ENCODE measurements at regions not wholly inside any gene's neighbourhood (a gene's known extent, or its start where the extent isn't known, plus 50 kb on each side); places are given as distances from the start of the nearest gene placed in this dataset.

- H4K20me1 ChIP-seq (ENCODE audit: insufficient read depth, low read length), result no peaks in the 10 kb centered on the region
- H3K9me3 ChIP-seq (ENCODE audit: low read length), result no peaks in the 10 kb centered on the region
- H3K27ac ChIP-seq (ENCODE audit: low read depth, low read length, poor library complexity, severe bottlenecking), result no peak overlapping the region
- H3K4me1 ChIP-seq (ENCODE audit: insufficient read depth, low read length, severe bottlenecking), result no peaks in the 10 kb centered on the region
- TF ChIP-seq CTCF (IDR thresholded peaks at IDR 0.05; ENCODE audit: low read length) (no peak), EZH2 (IDR thresholded peaks at IDR 0.05; ENCODE audit: borderline replicate concordance, low read length) (no peak)
- H3K4me3 ChIP-seq (ENCODE audit: low read depth, low read length, poor library complexity, severe bottlenecking), result no peak overlapping the region
- no peak overlapping the region for H3K4me2 ChIP-seq (ENCODE audit: low read length)
- no peaks in the 10 kb centered on the region for H3K79me2 ChIP-seq (ENCODE audit: insufficient read depth, low read length)
- H3K9me2 ChIP-seq (ENCODE audit: low read depth, low read length), result no peaks in the 10 kb centered on the region
- no peak overlapping the region for H2AFZ ChIP-seq (ENCODE audit: low read length)
- H3K27me3 ChIP-seq (ENCODE audit: insufficient read depth, low read length), result no peaks in the 10 kb centered on the region
- H3K9ac ChIP-seq (ENCODE audit: low read length), result no peak overlapping the region
- H3K36me3 ChIP-seq (ENCODE audit: insufficient read depth, low read length), result no peaks in the 10 kb centered on the region
- H3F3A ChIP-seq (ENCODE audit: insufficient read depth, low read length), result no peaks in the 10 kb centered on the region
Measured at GRCh38 chr9:26171691-26172090, 493.4 kb upstream of the TUSC1 start.

- Histone ChIP-seq H3K36me3 (ENCODE audit: insufficient read depth, low read length) (no peaks in the 10 kb centered on the region), H3K9me3 (ENCODE audit: low read length) (no peaks in the 10 kb centered on the region), H3K27me3 (ENCODE audit: insufficient read depth, low read length) (no peaks in the 10 kb centered on the region), H3K9ac (ENCODE audit: low read length) (no peak overlapping the region), H2AFZ (ENCODE audit: low read length) (no peak overlapping the region), H4K20me1 (ENCODE audit: insufficient read depth, low read length) (no peaks in the 10 kb centered on the region), H3F3A (ENCODE audit: insufficient read depth, low read length) (no peaks in the 10 kb centered on the region), H3K4me3 (ENCODE audit: low read depth, low read length, poor library complexity, severe bottlenecking) (no peak overlapping the region), H3K4me1 (ENCODE audit: insufficient read depth, low read length, severe bottlenecking) (no peaks in the 10 kb centered on the region), H3K79me2 (ENCODE audit: insufficient read depth, low read length) (no peaks in the 10 kb centered on the region), H3K27ac (ENCODE audit: low read depth, low read length, poor library complexity, severe bottlenecking) (no peak overlapping the region), H3K4me2 (ENCODE audit: low read length) (no peak overlapping the region), H3K9me2 (ENCODE audit: low read depth, low read length) (no peaks in the 10 kb centered on the region)
- no peak for TF ChIP-seq CTCF (IDR thresholded peaks at IDR 0.05; ENCODE audit: low read length)
- TF ChIP-seq EZH2 (IDR thresholded peaks at IDR 0.05; ENCODE audit: borderline replicate concordance, low read length), result no peak
Measured at GRCh38 chr9:26170190-26170589, 491.9 kb upstream of the TUSC1 start.

- Histone ChIP-seq H2AFZ (ENCODE audit: low read length) (no peak overlapping the region), H3K27me3 (ENCODE audit: insufficient read depth, low read length) (no peaks in the 10 kb centered on the region), H3K9ac (ENCODE audit: low read length) (no peak overlapping the region), H4K20me1 (ENCODE audit: insufficient read depth, low read length) (no peaks in the 10 kb centered on the region), H3F3A (ENCODE audit: insufficient read depth, low read length) (no peaks in the 10 kb centered on the region), H3K4me2 (ENCODE audit: low read length) (no peak overlapping the region), H3K4me1 (ENCODE audit: insufficient read depth, low read length, severe bottlenecking) (no peaks in the 10 kb centered on the region), H3K79me2 (ENCODE audit: insufficient read depth, low read length) (no peaks in the 10 kb centered on the region), H3K27ac (ENCODE audit: low read depth, low read length, poor library complexity, severe bottlenecking) (no peak overlapping the region), H3K9me3 (ENCODE audit: low read length) (no peaks in the 10 kb centered on the region), H3K4me3 (ENCODE audit: low read depth, low read length, poor library complexity, severe bottlenecking) (no peak overlapping the region), H3K36me3 (ENCODE audit: insufficient read depth, low read length) (no peaks in the 10 kb centered on the region), H3K9me2 (ENCODE audit: low read depth, low read length) (no peaks in the 10 kb centered on the region)
- TF ChIP-seq EZH2 (IDR thresholded peaks at IDR 0.05; ENCODE audit: borderline replicate concordance, low read length) (no peak), CTCF (IDR thresholded peaks at IDR 0.05; ENCODE audit: low read length) (no peak)
Measured at GRCh38 chr9:26169708-26170107, 491.5 kb upstream of the TUSC1 start.
